NCI-H526 (cell line): ENCODE measurements at regions not wholly inside any gene's neighbourhood (a gene's known extent, or its start where the extent isn't known, plus 50 kb on each side); places are given as distances from the start of the nearest gene placed in this dataset.
"Not testable (repeated sequence)": the region's sequence is repeated elsewhere in the genome, so short reads cannot be mapped to it uniquely, and the experiment has no call there.

ENCODE experiments used
- DNase-seq, 2 experiments: peaks; one replicate each; lab custom pipeline; 2025; lab: John Stamatoyannopoulos, UW

DNA sequence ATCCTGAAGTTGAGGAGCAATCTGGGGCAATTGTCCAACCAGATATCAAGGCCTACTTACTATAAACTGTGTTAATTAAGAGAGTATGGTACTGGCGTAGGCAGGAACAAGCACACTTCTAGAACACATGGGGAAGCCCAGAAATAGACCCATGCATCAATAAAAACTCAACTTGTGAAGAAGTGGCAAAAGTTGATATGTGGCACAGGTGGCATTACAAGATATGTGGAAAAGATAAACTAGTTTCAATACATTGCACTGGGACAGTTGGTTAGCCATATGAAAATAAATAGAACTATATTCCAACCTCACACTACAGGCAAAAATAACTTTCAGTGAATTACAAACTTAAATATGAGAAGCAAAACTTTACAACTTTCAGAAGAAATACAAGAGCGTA is 828.7 kb upstream of the LRRN3 start:
- no peak for DNase-seq

DNA sequence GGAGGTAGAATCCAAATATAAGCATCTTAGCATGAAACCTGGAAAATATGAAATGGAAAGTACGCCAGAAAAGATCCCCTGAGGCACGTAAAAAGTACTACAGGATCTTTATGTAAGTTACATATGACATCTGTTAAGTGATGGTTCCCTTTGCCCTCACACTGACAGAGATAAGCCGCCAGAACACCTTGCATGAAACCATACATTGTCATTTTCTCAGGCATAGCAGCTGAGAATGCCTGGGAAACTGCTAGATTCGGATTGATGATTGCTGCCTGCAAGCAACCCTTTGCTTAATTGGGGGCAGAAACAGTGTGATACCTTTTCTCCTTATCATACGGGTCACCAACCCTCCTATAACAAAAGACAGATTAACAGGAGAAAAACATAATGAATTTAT is 826.6 kb upstream of the LRRN3 start:
- no peak for DNase-seq

DNA sequence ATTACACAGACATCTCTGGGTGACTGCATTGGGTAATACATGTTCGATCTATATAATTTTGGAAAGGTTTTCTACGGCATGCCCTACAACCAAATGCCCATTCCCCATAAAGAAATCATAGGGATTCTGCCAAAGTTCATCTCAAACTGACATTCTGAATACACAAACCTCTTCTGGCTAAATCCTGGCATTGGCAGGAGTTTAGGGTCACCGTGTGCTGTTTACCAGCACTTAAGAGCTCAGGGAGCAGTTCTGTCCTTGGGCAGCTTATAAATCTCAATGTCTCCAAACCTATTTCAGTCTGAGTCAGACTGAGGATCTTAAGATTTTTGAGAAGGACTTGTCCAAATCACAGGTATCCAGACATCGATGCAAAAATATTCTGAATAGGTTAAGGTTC is 809.6 kb upstream of the LRRN3 start:
- DNase-seq: no peak

DNA sequence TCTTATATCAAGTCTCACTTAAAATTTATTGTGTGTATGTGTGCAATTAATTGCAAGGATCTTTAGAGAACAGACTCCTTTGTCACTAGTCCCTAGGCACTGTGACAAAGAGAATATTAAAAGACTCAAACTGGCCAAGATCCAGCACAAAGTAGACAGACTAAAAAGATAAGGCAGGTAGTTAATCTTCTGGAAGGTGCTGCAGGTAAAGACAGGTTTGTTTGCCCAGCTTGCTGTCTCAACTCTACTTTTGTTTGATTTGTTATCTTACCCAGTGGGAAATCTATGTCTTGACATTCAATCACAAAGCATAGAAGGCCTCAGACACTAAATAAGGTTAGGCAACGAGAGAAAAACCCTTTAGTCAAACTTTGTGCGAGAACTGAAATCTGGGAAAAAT is 807.9 kb upstream of the LRRN3 start:
- no peak for DNase-seq

DNA sequence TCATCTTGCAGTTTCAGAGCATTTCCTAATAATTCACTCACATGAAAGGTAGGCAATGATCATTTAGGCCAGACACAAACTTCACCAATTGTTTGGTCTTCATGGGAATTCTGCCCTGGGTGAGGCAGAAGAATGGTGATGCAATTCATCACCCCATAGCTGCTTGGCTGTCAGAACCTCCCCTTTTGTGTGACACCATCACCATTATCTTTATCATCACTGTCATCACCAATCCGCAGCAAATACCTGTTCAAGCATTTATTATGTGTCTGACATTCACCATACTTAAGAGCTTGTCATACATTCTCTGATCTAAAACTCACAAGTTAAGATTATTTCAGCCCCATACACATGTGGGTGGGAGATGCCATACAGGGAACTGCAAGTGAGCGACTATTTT is 799.5 kb upstream of the LRRN3 start:
- no peak for DNase-seq

DNA sequence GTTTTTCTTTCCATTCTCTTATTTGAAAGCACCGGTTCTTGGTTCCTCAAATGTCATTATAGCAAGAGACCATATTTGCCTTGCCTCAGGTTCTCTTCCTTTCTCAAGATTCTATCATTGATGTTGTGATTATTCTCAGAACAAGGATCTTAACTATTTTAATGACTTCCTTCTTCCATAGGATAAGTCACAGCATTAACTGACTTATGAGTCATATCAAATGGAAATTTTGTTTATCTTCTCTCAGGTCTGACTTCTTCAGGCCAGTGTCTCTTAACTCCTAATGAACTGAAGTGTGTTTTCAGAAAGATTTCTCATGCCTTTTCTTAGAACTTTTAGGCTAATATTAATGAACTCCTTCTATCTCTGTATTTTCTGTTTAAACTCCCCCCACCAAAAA is 794.6 kb upstream of the LRRN3 start:
- no peak for DNase-seq

DNA sequence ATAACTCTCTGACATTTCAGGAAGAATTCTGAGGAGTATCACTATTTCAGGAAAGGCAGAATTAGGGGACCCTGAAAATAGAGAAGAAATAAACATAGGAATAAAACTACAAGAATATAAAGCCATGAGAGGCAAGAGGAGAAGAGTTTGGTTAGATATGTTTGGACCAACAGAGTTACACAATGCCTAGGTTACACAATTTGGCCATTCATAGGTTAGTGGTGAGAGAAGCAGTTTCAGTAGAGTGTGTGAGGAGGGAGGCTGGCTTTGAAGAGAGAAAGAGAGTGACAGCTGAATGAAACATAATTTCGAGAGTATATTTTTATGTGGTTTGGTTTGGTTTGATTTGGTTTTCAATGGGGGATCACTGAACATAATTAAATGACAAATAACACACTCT is 783.2 kb upstream of the LRRN3 start:
- no peak for DNase-seq

DNA sequence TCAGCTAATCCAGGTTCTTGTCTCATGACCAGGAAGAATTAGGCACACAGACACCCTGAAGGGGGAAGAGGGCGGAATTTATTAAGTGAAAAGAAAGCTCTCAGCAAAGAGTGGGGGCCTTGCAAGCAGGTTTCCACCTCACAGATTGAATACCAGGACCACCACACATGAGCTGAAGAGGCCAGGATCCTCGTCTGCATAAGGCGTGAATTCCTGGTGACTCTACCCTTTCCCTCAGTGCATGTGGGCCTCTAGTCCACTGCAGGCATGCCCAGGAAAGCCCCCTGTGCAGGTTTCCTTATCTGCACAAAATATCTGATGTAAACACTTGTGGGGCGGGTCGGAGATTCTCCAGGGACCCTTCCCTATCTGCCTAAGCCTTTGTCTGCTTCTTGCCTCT is 782.1 kb upstream of the LRRN3 start:
- peak in 1 of 2 experiments; percentile 5 for DNase-seq

DNA sequence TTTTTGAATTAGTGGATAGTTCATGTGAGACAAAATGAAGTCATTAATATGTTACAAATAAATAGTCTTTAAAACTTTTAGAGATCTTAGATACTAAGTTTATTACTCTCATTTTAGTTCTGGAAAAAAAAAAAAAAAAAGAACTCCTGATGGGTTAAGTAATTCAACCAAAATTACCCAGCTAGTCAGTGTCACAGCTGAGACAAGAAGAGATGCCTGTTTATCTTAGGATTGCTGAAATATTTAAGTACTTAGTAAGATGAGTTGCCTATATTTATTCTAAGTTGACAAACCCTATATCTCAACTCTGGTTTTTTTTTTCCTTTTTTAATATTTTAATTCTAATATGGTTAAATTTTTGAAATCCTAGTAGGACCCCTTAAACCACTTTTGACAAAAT is 781.0 kb upstream of the LRRN3 start:
- no peak for DNase-seq

DNA sequence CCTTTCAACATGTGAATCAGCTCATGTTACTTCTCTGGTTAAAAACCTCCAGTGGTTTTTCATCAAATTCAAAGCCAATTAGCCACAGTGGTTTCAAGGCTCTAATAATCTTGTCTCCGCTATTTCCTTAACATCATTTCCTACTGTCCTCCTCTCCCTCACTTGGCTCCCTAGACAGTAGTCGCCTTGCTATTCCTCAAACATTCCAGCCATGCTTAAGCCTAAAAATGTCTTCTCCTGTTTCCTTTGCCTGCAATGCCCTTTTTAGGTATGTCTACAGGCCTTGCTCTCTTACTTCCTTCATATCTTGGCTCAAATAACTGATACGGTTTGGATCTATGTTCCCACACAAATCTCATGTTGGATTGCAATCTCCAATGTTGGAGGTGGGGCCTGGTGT is 779.4 kb upstream of the LRRN3 start:
- DNase-seq: no peak

DNA sequence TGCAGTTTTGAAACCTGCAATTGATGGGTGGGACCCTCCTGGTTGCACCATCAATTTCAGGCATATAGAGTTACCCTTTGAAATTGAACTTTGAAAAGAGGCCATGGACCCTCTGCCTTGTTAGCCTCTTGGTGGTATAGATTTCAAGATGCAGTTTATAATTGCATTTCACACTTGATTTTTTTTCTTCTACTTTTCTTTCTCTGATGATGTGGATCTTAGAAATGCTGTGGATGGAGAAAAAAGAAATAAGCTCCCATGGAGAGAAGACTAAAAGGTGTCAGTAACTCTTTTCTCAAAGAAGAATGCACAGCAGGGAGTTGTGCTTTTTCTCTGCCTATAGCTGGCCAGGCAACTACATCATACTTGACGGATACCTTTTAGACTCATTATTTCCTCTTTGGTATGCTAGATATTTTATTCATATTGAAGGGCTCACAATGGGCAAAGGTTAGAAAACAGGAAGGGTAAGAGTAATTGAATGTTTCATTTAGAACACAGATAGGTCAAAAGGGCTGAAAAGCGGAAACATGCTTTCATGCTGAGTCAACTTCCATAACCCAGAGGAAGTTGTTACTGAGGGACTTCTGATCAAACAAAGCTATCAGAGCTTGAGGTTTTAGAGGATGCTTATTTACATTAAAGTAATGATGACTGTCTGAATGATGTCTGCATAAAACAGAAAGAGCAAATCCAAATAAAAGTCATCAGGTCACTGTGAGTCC is 773.2 kb upstream of the LRRN3 start:
- no peak for DNase-seq

DNA sequence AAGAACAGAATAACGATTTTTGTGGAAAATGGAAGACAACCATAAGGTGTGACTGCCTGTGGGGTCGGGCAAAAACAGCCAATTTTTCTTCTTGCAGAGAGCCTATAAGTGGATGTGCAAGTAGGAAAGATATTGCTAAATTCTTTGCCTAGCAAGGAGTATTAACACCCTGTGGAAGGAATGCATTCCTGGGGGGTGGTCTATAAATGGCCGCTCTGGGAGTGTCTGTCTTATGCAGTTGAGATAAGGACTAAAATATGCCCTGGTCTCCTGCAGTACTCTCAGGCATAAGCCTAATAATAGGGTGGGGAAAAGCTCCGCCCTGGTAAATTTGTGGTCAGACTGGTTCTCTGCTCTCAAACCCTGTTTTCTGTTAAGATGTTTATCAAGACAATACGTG is 770.6 kb upstream of the LRRN3 start:
- DNase-seq: not testable (repeated sequence)

DNA sequence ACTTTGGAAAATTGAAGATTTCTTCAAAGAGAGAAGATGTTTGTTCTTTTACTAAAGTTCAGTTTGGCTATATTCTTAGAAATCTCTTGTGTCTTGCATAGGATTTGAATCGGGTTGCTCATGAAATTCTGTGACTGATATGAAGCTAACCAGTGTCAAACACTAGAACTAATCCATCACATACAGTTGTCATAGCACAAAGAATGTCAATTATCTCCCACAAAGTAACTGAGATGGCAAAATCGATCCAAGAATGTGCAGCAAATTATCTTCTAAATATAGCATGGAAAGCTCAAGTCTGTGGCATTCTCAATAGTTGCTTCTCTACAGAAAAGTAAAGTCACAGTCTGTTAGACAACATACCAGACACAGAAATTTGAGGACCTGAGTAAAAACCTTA is 768.1 kb upstream of the LRRN3 start:
- DNase-seq: no peak

DNA sequence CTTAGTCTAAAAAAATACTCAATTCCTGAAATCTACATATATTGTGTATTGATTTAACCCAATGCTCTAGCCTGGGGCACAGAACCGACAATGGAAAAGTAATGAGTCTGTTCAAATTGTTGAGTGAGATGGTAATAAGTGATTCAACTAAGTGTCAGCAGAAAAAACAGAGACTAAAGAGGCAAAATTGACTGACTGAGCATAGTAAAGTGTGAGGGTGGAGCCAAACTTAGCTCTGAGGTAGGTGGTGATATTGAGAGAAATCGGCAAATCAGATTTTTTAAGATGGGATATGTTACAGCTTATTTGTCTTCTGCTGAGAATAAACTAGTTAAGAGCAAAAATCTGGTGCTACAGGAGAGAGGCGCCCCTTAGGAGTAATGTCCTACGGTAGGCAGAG is 764.0 kb upstream of the LRRN3 start:
- no peak for DNase-seq

DNA sequence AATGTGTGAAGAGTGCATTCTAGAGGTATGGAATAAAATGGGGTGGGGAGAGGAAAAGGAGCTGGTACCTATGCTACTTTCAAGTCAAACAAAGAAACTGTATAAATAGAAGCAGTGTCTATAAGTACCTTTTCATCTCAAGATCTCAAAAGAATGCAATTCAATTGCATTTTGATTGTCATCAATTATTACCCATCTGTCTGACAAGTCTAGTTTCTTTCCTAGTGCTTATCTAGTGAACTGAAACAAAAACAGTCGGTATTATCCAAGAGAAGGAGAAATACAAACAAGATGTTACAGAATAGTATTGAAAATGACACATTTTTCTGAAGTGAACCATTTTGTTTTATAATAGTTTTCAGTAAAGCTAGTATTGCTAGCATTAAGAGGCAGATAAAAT is 754.5 kb upstream of the LRRN3 start:
- DNase-seq: no peak

DNA sequence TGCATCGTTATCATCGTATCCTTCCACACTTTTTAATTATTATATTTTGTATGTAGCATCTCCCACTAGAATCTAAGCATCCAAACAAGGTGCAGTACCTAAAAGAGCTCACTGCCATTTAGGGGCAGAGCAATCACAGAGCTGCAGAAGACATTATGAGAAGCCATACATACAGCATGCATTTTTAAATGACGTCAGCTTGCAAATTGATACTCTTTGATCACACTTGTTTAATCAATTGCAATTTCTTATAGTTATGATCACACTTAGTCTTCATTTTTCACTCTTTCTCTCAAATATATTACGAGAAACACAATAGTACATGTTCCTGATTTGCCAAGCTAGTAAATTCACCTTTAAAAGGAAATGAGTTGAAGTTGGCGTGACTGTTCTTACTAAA is 753.3 kb upstream of the LRRN3 start:
- DNase-seq: no peak

DNA sequence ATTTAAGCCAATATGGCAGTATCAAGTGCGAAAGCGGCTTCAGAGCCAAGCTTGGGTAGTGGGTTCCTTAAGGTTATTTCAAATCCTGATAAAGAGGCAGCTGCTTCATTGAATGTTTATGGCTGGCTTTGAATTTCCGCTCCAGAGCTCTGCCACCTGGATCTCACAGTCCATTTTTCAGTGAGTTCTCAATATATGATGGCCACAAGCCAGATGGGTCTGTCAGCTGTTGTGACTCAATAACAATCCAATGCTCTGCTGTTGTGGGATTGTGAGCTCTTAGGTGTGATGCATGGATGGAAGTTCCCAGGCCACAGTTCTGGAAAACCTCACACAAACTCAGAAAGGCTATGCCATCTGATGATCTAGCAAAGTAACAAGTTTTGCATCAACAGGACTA is 743.8 kb upstream of the LRRN3 start:
- DNase-seq: no peak

DNA sequence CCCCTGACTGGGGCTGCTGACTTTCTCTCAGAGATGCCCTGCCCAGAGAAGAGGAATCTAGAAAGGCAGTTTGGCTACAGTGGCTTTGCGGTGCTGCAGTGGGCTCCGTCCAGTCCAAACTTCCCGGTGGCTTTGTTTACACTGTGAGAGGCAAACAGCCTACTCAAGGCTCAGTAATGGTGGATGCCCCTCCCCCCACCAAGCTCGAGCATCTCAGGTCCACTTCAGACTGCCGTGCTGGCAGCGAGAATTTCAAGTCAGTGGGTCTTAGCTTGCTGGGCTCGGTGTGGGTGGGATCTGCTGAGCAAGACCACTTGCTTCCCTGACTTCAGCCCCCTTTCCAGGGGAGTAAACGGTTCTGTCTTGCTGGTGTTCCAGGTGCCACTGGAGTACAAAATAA is 734.5 kb upstream of the LRRN3 start:
- DNase-seq: no peak

DNA sequence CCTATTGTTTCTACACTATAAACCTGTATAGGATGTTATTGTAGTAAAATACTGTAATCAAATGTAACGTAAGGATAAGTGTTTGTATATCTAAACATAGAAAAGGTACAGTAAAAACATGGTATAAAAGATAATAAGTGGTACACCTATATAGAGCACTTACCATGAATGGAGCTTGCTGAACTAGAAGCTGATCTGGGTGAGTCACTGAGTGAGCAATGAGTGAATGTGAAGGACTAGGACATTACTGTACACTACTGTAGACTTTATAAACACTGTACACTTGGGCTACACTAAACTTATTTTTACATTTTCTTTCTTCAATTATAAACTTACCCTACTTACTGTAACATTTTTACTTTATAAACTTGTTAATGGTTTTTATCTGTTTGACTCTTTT is 732.9 kb upstream of the LRRN3 start:
- no peak for DNase-seq

DNA sequence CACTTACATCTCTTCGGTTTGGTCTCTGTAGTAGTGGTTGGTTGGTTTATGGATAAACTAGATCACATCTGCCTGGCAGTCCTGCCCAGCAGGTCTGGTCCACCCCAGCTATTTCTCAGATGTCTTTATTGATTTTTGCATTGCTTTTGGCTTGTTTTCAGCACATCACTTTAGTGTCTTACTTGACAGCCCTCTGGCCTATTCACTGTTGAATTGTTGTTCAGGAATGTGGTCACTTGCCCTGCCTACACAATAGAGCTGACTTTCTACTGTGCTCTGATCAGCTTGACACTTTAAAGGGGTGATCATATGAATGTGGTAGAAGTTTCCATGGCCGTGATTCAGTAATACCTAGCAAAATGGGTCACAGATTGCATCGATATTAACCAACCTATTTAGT is 719.2 kb upstream of the LRRN3 start:
- no peak for DNase-seq

DNA sequence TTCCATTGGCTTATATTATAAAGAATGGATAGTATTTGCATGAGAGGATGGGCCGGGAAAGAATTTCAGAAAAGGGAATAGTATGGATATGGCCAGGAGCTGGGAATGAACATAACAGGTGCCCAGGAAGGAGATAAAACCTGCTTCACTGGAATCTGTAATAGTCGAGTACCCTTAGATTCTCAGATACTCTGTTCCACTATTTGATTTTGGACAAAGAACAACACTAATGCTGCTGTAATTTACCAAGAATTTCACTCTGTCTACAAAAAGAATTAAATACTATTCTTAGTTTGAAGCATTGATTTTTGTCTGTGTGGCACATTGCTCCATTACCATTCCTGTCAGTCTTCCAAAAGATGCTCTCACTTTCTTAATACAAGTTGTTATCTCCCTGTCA is 718.2 kb upstream of the LRRN3 start:
- no peak for DNase-seq

DNA sequence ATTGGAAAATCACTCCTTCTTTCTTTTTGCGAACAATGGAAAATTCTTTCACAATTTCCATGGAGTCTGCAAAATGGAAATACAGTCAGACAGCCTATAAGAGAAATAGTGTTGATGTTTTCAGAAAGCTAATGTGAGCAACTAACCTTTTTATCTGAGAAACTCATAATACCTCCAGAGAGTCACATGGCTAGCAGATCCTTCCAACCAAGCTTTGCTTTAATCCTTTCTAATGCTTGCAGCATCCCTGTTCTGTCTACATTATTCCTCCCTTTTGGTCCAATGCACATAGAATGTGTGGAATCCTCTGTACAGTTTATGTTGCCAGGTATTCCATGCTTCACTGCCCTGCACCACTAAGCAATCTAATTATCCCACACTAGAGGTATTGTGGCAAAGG is 717.5 kb upstream of the LRRN3 start:
- peak in 1 of 2 experiments; percentile 16 for DNase-seq

DNA sequence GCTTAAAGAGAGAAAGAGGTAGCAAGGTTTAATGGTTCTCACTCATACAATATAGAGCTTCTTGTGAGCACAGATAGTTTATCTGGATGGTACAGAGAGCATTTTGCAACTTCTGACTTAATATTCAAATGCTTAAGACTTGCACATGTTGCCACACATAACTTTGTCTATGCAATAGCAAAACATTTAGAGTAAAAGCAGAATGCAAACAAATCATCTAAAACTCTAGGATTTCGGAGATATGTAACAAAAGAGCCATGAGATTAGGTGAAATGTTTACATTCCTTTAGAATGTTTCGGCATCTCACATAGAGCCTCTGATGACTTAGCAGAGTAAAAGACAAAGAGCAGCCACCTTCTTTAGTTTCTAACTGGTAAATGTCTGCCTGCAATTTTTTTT is 717.1 kb upstream of the LRRN3 start:
- no peak for DNase-seq

DNA sequence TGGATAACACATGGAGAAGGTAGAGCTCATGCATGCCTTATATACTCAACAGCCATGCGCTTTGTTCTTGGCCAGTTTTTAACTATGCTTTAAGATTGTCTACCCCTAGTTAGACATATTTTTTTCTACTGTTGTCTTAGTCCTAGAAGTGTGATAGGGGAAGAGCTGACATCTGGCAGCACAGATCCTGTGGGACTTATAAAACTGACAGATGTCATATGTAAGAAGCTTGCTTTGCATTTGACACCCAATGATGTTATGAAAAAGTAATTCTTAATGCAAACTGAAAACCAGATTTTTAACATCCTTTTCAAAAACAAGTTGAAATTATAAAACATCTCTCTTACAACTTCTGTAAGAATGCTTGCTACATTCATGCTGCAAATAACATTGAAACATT is 715.9 kb upstream of the LRRN3 start:
- no peak for DNase-seq

DNA sequence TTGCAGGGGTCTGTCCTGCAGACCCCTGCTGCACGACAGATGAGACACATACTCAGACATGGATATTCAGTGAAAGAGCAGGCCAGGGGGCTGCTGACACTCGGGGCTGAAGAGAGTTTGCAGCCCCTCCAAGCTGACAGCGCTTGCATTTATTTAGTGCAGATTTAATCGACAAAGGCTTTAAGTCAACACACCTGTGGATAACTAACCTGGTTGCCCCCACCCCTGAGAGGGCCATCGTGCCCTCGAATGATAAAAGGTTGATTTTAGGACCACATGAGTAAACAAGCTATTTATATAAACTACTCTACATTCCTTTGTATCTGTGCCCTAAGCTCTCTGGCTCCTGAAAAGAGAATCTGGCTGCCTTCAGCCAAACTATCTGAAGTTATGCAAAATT is 708.2 kb upstream of the LRRN3 start:
- no peak for DNase-seq
